ENCODE measurements at regions not wholly inside any gene's neighbourhood (a gene's known extent, or its start where the extent isn't known, plus 50 kb on each side); places are given as distances from the start of the nearest gene placed in this dataset.

- Histone ChIP-seq H2AFZ (replicated peaks) (no peak overlapping the region), H3F3A (ENCODE audit: low read depth) (peaks cover 11% of the 10 kb centered on the region), H3K4me2 (peak overlapping the region; percentile 54), H3K79me2 (ENCODE audit: low read depth) (no peaks in the 10 kb centered on the region), H3K27me3 (no peaks in the 10 kb centered on the region), H3K9me3 (ENCODE audit: low read depth) (no peaks in the 10 kb centered on the region), H3K9ac (no peak overlapping the region), H3K4me3 (no peak overlapping the region), H4K20me1 (ENCODE audit: low read depth) (no peaks in the 10 kb centered on the region), H3K36me3 (no peaks in the 10 kb centered on the region), H3K27ac (no peak overlapping the region), H3K4me1 (peaks cover 18% of the 10 kb centered on the region)
- no peak for TF ChIP-seq EZH2phosphoT487 (IDR thresholded peaks at IDR 0.05)
- TF ChIP-seq CTCF (IDR thresholded peaks at IDR 0.05), result peak; percentile 29
- no peak overlapping the region for H3K27ac Mint-ChIP-seq
- peak; percentile 55 for DNase-seq (ENCODE audit: low spot score)
- H3K27me3 Mint-ChIP-seq (ENCODE audit: insufficient read depth, low read depth), result peaks cover 7% of the 10 kb centered on the region
- H3K4me1 Mint-ChIP-seq, result peaks cover 35% of the 10 kb centered on the region
- H3K4me3 Mint-ChIP-seq, result peak overlapping the region; percentile 33
- H3K36me3 Mint-ChIP-seq, result no peaks in the 10 kb centered on the region
- H3K9me3 Mint-ChIP-seq, result no peaks in the 10 kb centered on the region
These were observed 236.4 kb upstream of the GPR26 start for GRCh38 chr10:123429706-123430221.

- Mint-ChIP-seq H3K9me3 (peaks cover 1% of the 10 kb centered on the region), H3K4me1 (peaks cover 18% of the 10 kb centered on the region), H3K27ac (peak overlapping the region; percentile 43), H3K4me3 (no peak overlapping the region), H3K27me3 (ENCODE audit: insufficient read depth, low read depth) (peaks cover 2% of the 10 kb centered on the region), H3K36me3 (no peaks in the 10 kb centered on the region)
- TF ChIP-seq EZH2phosphoT487 (IDR thresholded peaks at IDR 0.05), result no peak
- no peak for TF ChIP-seq CTCF (IDR thresholded peaks at IDR 0.05)
- TF ChIP-seq EZH2 (IDR thresholded peaks at IDR 0.05), result no peak
- Histone ChIP-seq H3K9me3 (ENCODE audit: low read depth) (no peaks in the 10 kb centered on the region), H2AFZ (replicated peaks) (no peak overlapping the region), H3K4me1 (peaks cover 12% of the 10 kb centered on the region), H4K20me1 (ENCODE audit: low read depth) (no peaks in the 10 kb centered on the region), H3K36me3 (no peaks in the 10 kb centered on the region), H3K4me3 (no peak overlapping the region), H3K27me3 (no peaks in the 10 kb centered on the region), H3K4me2 (no peak overlapping the region), H3K27ac (no peak overlapping the region), H3K79me2 (ENCODE audit: low read depth) (no peaks in the 10 kb centered on the region), H3K9ac (no peak overlapping the region), H3F3A (ENCODE audit: low read depth) (peaks cover 11% of the 10 kb centered on the region)
- no peak for DNase-seq (ENCODE audit: low spot score)
These were observed 232.6 kb upstream of the GPR26 start for GRCh38 chr10:123433539-123433938.

- no peak overlapping the region for H3K4me3 Mint-ChIP-seq
- no peaks in the 10 kb centered on the region for H3K36me3 Mint-ChIP-seq
- H3K27ac Mint-ChIP-seq, result no peak overlapping the region
- H3K36me3 ChIP-seq, result no peaks in the 10 kb centered on the region
- H3K4me2 ChIP-seq, result no peak overlapping the region
- H3K4me1 Mint-ChIP-seq, result peaks cover 8% of the 10 kb centered on the region
- peaks cover 8% of the 10 kb centered on the region for H3F3A ChIP-seq (ENCODE audit: low read depth)
- no peaks in the 10 kb centered on the region for H3K27me3 ChIP-seq
- peaks cover 9% of the 10 kb centered on the region for H3K4me1 ChIP-seq
- DNase-seq (ENCODE audit: low spot score), result no peak
- peaks cover 2% of the 10 kb centered on the region for H3K27me3 Mint-ChIP-seq (ENCODE audit: insufficient read depth, low read depth)
- H2AFZ ChIP-seq (replicated peaks), result no peak overlapping the region
- H3K9me3 ChIP-seq (ENCODE audit: low read depth), result no peaks in the 10 kb centered on the region
- TF ChIP-seq EZH2phosphoT487 (IDR thresholded peaks at IDR 0.05) (no peak), CTCF (IDR thresholded peaks at IDR 0.05) (no peak), EZH2 (IDR thresholded peaks at IDR 0.05) (no peak)
- H3K4me3 ChIP-seq, result no peak overlapping the region
- H3K9ac ChIP-seq, result no peak overlapping the region
- peaks cover 1% of the 10 kb centered on the region for H3K9me3 Mint-ChIP-seq
- no peak overlapping the region for H3K27ac ChIP-seq
- H4K20me1 ChIP-seq (ENCODE audit: low read depth), result no peaks in the 10 kb centered on the region
- no peaks in the 10 kb centered on the region for H3K79me2 ChIP-seq (ENCODE audit: low read depth)
These were observed 231.6 kb upstream of the GPR26 start for GRCh38 chr10:123434435-123435039.

Data from neural progenitor cell (in vitro differentiated cells).